HepG2 (cell line): ENCODE measurements at regions not wholly inside any gene's neighbourhood (a gene's known extent, or its start where the extent isn't known, plus 50 kb on each side); places are given as distances from the start of the nearest gene placed in this dataset.

Experiments
- ATAC-seq: fragments of 200-7000 bp; cut with Tn5 transposase; 3 replicates; pipeline ENCODE4 v1.9.1; 2020; ENCODE audit warnings: mild to moderate bottlenecking, moderate library complexity
- BruUV-seq: library from RNA; stranded (reverse); fragments of 400-500 nt; replicated peaks from 2 replicates; lab custom pipeline; 2021; lab: Mats Ljungman, UMichigan
- CTCF ChIA-PET: fragments of 300-600 bp; formaldehyde crosslinking; extraction: SDS; loops from one replicate; lab custom pipeline; 2021; ENCODE audit warnings: low total read pairs, inconsistent platforms, low intra/inter-chr PET ratio; lab: Yijun Ruan, JAX
- POLR2A ChIA-PET: fragments of 350-600 bp; sonication (Branson Sonifier 250); formaldehyde crosslinking; loops from one replicate; lab custom pipeline; 2020; ENCODE audit warnings: antibody characterized with exemption, inconsistent platforms; lab: Yijun Ruan, JAX
- DNase-seq: peaks from one replicate; pipeline ENCODE4 v3.0.0-alpha.2; 2015; ENCODE audit warnings: low spot score
- FAIRE-seq: peaks from 3 replicates; lab custom pipeline; 2011; peaks lifted over from hg19 to GRCh38; lab: Jason Lieb, UNC
- H2AFZ ChIP-seq: one replicate; pipeline ENCODE4 v1.6.1; 2011; ENCODE audit warnings: low read length, inconsistent platforms
- H3K27ac ChIP-seq: fragments of 300-600 bp; 3 replicates; pipeline ENCODE4 v1.8.0; 2011; ENCODE audit warnings: mixed run types, mild to moderate bottlenecking, mixed read lengths, low read length, inconsistent platforms; ENCODE audit not compliant: insufficient read depth; ENCODE audit errors: extremely low read length
- H3K27me3 ChIP-seq, 2 experiments: fragments of 200-600 bp in 1 of 2; 2 replicates in 1 of 2; 3 replicates in 1 of 2; pipeline versions ENCODE4 v1.6.0 to v1.8.0; 2011; ENCODE audit warnings: low read length in 2 of 2, mild to moderate bottlenecking in 2 of 2, moderate library complexity in 2 of 2, inconsistent platforms in 1 of 2; ENCODE audit not compliant: insufficient read depth in 2 of 2, control insufficient read depth in 1 of 2
- H3K36me3 ChIP-seq, 2 experiments: fragments of 200-600 bp in 1 of 2; replicated peaks in 1 of 2; 2 replicates in 1 of 2; 3 replicates in 1 of 2; pipeline versions ENCODE4 v1.5.1 to v1.8.0; 2011; ENCODE audit warnings: low read length in 2 of 2, inconsistent platforms in 1 of 2; ENCODE audit not compliant: insufficient read depth in 2 of 2, control insufficient read depth in 1 of 2
- H3K4me1 ChIP-seq: 2 replicates; pipeline ENCODE4 v1.5.1; 2012; ENCODE audit warnings: low read length, inconsistent platforms; ENCODE audit not compliant: insufficient read depth
- H3K4me2 ChIP-seq: 2 replicates; pipeline ENCODE4 v1.6.0; 2011; ENCODE audit warnings: low read depth, low read length, inconsistent platforms
- H3K4me3 ChIP-seq, 3 experiments: fragments of 200-600 bp in 1 of 3; sonication (generic), shearing (Covaris generic) in 1 of 3; replicated peaks in 1 of 3; 2 replicates each; pipeline ENCODE4 v1.5.1; 2011 to 2016; ENCODE audit warnings: low read length in 3 of 3, inconsistent platforms in 2 of 3, low read depth in 2 of 3, mild to moderate bottlenecking in 2 of 3, control low read depth in 1 of 3, mixed read lengths in 1 of 3; ENCODE audit not compliant: insufficient read depth in 1 of 3
- H3K79me2 ChIP-seq: one replicate; pipeline ENCODE4 v1.6.1; 2011; ENCODE audit warnings: low read length, inconsistent platforms; ENCODE audit not compliant: insufficient read depth
- H3K9ac ChIP-seq: 2 replicates; pipeline ENCODE4 v1.6.0; 2011; ENCODE audit warnings: mild to moderate bottlenecking, low read depth, low read length, inconsistent platforms; ENCODE audit not compliant: insufficient read depth
- H3K9me3 ChIP-seq: 2 replicates; pipeline ENCODE4 v1.5.1; 2012; ENCODE audit warnings: mild to moderate bottlenecking, low read length
- H4K20me1 ChIP-seq: 2 replicates; pipeline ENCODE4 v1.6.0; 2011; ENCODE audit warnings: inconsistent platforms, mild to moderate bottlenecking, low read length, moderate library complexity; ENCODE audit not compliant: insufficient read depth
- ARHGAP35 ChIP-seq: sonication (generic); formaldehyde crosslinking; IDR thresholded peaks from 2 replicates; pipeline ENCODE4 v1.9.0; 2022; ENCODE audit warnings: mild to moderate bottlenecking, inconsistent platforms, moderate library complexity, missing genetic modification reagents, borderline replicate concordance
- BORCS8-MEF2B ChIP-seq: sonication (generic); formaldehyde crosslinking; IDR thresholded peaks from 2 replicates; pipeline ENCODE4 v1.8.0; 2022; ENCODE audit warnings: mild to moderate bottlenecking, missing genetic modification reagents
- HES4 ChIP-seq: sonication (generic); formaldehyde crosslinking; IDR thresholded peaks from 2 replicates; pipeline ENCODE4 v1.9.0; 2021; ENCODE audit warnings: mild to moderate bottlenecking, missing genetic modification reagents, borderline replicate concordance
- KDM2A ChIP-seq: sonication (generic); formaldehyde crosslinking; IDR thresholded peaks from 2 replicates; pipeline ENCODE4 v1.4.0; 2020; ENCODE audit warnings: low read depth, missing genetic modification reagents, borderline replicate concordance
- MLLT10 ChIP-seq: sonication (generic); formaldehyde crosslinking; IDR thresholded peaks from 2 replicates; pipeline ENCODE4 v1.4.0; 2020; ENCODE audit warnings: missing genetic modification reagents
- NFIB ChIP-seq: sonication (generic); formaldehyde crosslinking; IDR thresholded peaks from 2 replicates; pipeline ENCODE4 v1.9.0; 2021; ENCODE audit warnings: missing genetic modification reagents, mild to moderate bottlenecking, borderline replicate concordance
- NFIC ChIP-seq: IDR thresholded peaks from 2 replicates; pipeline ENCODE4 v1.6.1; 2012; ENCODE audit warnings: mild to moderate bottlenecking, low read length, inconsistent platforms
- RAD21 ChIP-seq: fragments of 450-650 bp; formaldehyde crosslinking; IDR thresholded peaks from 2 replicates; pipeline ENCODE4 v1.5.0; 2020; ENCODE audit warnings: mild to moderate bottlenecking
- REL ChIP-seq: sonication (generic); formaldehyde crosslinking; conservative IDR thresholded peaks from 2 replicates; pipeline ENCODE4 v1.8.0; 2022; ENCODE audit warnings: mild to moderate bottlenecking, missing genetic modification reagents, moderate library complexity
- ZIK1 ChIP-seq: sonication (generic); formaldehyde crosslinking; IDR thresholded peaks from 2 replicates; pipeline ENCODE4 v1.5.0; 2020; ENCODE audit warnings: mild to moderate bottlenecking, low read depth, missing genetic modification reagents, borderline replicate concordance
- ZNF598 ChIP-seq: sonication (generic); formaldehyde crosslinking; IDR thresholded peaks from 2 replicates; pipeline ENCODE4 v1.5.1; 2020; ENCODE audit warnings: mild to moderate bottlenecking, missing genetic modification reagents, borderline replicate concordance
- ZNF724P ChIP-seq: sonication (generic); formaldehyde crosslinking; IDR thresholded peaks from 2 replicates; pipeline ENCODE4 v1.8.0; 2022; ENCODE audit warnings: missing genetic modification reagents, borderline replicate concordance
- WGBS: methylation state at CpG from one replicate; pipeline ENCODE4 v1.1.6; 2017; ENCODE audit warnings: low lambda C conversion rate; 5-methylcytosine and 5-hydroxymethylcytosine counted together
- in situ Hi-C: cut with HindIII; loops from 2 replicates; pipeline ENCODE4 v1.10.0; 2017; ENCODE audit warnings: low pct_unique_long_range_greater_than_20kb; ENCODE audit not compliant: extremely low pct_ligation_motif_present
- intact Hi-C: fragments of 100-400 bp; cut with micrococcal nuclease; formaldehyde crosslinking; loops from one replicate; pipeline ENCODE4 v1.10.0; 2022; ENCODE audit not compliant: unreplicated experiment

DNA sequence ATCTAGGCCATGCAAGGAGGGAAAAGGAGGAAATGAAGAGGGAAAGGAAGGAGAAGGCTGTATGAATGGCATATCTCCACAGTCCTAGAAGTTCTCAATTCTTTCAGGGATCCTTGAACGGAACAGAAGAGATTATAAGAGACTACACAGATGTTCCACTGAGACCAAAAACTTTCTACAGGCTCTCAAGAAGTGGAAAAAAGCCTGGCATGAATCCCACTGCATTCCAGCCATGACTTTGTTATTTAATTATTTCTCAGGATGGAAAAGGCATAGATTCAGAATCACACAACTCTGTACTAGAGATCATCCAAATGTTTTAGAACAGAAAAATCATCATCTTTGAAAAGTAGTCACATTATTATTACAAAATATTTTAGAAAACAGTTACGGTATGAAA, 131.7 kb upstream of the CDH20 start:
- ChIA-PET POLR2A (no interaction called here), CTCF (no interaction called here)
- no peaks in the 10 kb centered on the region for H4K20me1 ChIP-seq
- no peaks in the 10 kb centered on the region for H3K4me1 ChIP-seq
- no peaks in the 10 kb centered on the region for H3K27me3 ChIP-seq
- no peak for ATAC-seq
- no peak for FAIRE-seq
- 0% methylated on average over 2 of the region's 2 CpGs for WGBS
- no peak overlapping the region for H3K27ac ChIP-seq
- no peak overlapping the region for H2AFZ ChIP-seq
- in situ Hi-C loops, result no loop called here
- no peak overlapping the region for H3K4me2 ChIP-seq
- H3K4me3 ChIP-seq, result no peak overlapping the region
- no peaks in the 10 kb centered on the region for H3K36me3 ChIP-seq
- H3K9ac ChIP-seq, result no peak overlapping the region
- BruUV-seq, result no TSS peak
- intact Hi-C loops, result no loop called here
- H3K9me3 ChIP-seq, result peaks cover 8% of the 10 kb centered on the region
- TF ChIP-seq MLLT10 (CRISPR knock-in tag), result no peak
- no peak for TF ChIP-seq RAD21 (CRISPR knock-in tag)
- no peak for DNase-seq
- H3K79me2 ChIP-seq, result no peaks in the 10 kb centered on the region

DNA sequence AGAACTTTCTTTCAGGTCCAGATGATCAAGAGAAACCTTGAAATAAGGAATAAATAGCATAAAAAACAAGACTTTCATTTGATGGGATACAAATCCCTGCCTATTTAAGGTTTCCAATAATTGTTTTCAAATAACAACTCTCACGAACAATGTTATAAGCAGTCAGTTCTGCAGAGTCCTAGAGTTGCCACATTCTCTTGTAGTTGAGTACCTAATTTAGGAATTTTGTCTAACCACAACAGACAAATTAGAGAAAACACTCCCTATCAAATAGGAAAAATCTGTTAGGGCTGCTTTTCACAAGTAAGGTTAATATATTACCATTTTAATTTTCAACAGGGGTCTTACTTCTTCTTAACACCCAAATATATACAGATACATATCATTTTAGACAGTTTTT, 130.1 kb upstream of the CDH20 start:
- Histone ChIP-seq H3K9ac (no peak overlapping the region), H3K9me3 (no peaks in the 10 kb centered on the region; the same call in 1 of the 2 replicates), H3K4me2 (no peak overlapping the region), H2AFZ (no peak overlapping the region), H3K27me3 (no peaks in the 10 kb centered on the region), H3K36me3 (no peaks in the 10 kb centered on the region), H3K79me2 (no peaks in the 10 kb centered on the region), H3K4me1 (no peaks in the 10 kb centered on the region), H3K27ac (no peak overlapping the region), H4K20me1 (no peaks in the 10 kb centered on the region), H3K4me3 (no peak overlapping the region)
- ChIA-PET CTCF (no interaction called here), POLR2A (no interaction called here)
- intact Hi-C loops (no loop called here), in situ Hi-C loops (no loop called here)
- WGBS, result 5% methylated on average over 1 of the region's 1 CpG
- BruUV-seq, result no TSS peak
- DNase-seq (no peak), FAIRE-seq (no peak), ATAC-seq (no peak)
- TF ChIP-seq ZNF598 (CRISPR knock-in tag) (no peak), ZNF724P (no peak), BORCS8-MEF2B (no peak), NFIC (no peak), HES4 (CRISPR knock-in tag) (no peak), ARHGAP35 (no peak), ZIK1 (CRISPR knock-in tag) (no peak), REL (no peak), NFIB (CRISPR knock-in tag) (no peak), KDM2A (CRISPR knock-in tag) (no peak)
